ENCODE measurements at regions not wholly inside any gene's neighbourhood (a gene's known extent, or its start where the extent isn't known, plus 50 kb on each side); places are given as distances from the start of the nearest gene placed in this dataset.
"Not testable (repeated sequence)": the region's sequence is repeated elsewhere in the genome, so short reads cannot be mapped to it uniquely, and the experiment has no call there.

DNA sequence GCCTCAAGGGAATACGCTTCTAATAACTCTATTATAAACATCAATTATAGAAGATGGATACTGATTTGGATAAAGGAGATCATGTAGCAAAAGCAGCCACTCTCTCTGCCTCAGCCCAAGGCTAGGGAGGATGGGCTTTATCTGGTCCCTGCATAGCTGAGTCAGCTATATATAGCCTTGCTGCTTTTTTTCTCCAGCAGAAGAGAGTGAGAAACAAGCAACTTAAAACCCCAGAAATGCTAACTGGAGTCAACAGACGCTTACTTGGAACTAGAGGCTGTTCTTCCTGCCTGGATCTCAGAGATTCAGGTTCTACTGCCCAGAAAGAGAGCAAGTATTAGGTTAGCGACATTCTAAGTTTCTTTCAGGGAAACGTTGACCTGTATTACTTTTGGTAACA, 426.7 kb upstream of the KLHL29 start:
- DNase-seq, result no peak

DNA sequence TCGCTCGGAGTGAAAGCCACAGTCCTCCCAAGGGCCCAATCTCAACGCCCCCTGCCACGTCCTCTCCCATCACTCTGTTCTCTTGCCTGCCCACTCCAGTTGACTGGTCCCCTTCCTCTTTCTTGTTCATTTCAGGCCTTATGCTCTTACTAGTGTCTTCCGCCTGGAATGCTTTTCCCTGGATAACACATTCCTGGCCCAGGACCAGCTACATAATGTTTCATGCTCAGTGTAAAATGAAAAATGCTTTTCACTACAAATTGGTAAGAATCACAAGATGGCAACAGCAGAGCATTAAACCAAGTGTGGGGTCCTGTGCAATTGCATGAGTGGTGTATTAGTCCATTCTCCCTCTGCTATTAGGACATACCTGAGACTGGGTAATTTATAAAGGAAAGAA, 417.2 kb upstream of the KLHL29 start:
- no peak for DNase-seq

DNA sequence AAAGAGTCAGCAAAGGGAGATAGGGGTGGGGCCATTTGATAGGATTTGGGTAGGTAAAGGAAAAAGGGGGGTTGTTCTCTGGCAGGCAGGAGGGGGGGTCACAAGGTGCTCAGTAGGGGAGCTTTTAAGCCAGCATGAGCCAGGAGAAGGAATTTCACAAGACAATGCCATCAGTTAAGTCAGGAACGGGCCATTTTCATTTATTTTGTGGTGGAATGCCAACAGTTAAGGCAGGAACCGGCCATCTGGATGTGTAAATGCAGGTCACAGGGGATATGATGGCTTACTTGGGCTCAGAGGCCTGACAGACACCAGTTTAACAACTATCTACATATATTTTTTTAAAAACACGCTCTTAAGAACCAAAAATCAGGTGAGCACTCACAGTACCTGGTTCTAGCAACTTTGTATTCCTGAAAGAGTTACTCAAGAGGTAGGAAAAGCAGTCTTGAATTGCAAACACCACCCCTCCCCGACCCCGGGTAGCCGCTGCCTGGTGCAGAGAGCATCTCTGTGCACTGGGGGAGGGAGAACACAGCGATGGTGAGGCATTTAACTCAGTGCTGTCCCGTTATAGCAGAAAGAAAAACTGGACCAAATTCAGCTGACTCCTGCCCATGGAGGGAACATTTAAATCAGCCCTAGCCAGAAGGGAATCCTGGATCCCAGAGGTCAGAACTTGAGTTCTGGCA, 414.5 kb upstream of the KLHL29 start:
- DNase-seq, result no peak

DNA sequence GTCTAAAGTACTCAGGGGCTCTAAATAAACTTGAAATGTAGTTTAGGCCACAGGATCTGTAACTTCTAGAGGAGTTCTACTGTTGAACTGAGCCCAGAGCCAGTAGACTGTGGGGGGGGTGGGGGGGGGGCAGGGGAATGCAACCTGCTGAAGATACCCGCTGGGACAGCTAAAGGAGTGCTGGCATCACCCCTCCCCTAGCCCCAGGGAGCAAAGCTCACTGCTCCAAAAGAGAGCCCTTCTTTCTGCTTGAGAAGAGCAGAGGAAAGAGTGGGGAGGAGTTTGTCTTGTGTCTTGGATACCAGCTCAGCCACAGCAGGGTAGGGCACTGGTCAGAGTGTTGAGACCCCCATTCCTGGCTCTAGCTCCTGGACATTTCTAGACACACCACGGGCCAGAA, 414.0 kb upstream of the KLHL29 start:
- DNase-seq, result no peak

- no peak for DNase-seq
These were observed 403.2 kb upstream of the KLHL29 start for GRCh38 chr2:22981785-22982184.

GRCh38 chr2:22984152-22984551, 400.8 kb upstream of the KLHL29 start:
- not testable (repeated sequence) for DNase-seq

DNA sequence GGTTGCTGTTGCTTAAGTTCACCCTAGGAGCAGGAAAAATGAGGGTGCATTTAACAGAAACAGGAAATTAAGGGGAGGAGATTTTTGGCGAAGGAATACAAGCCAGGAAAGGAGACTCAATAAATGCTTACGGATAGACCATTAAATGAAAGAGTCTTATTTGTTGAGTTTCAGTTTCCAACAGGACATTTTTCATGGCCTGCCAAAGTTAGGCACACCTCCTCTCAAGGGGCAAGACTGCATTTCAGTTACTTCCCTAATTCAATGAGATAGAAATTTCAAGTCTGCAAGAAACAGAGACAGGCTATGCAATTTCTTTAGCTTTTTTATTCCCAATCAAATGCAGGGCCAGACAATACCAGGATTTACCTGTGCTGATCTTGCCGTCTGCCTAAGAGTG, 394.7 kb upstream of the KLHL29 start:
- no peak for DNase-seq

GRCh38 chr2:22991844-22992243, 393.1 kb upstream of the KLHL29 start:
- DNase-seq, result no peak

DNA sequence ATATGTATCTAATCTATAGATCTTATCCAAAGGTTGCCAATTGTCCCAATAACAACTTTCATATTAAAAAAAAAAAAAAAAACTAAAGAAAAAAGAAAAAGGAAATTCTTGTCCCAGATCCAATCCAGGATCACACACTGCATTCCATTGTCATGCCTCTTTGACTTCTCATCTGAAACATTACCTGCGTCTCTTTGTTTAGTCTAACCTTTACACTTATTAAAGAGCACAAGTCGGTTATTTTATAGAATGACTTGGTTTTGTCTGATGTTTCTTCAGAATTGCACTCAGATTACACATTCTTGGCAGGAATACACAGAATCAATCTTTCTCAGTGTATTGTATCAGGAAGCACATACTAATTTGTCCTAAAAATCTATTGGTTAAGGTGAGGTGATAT, 392.5 kb upstream of the KLHL29 start:
- DNase-seq, result no peak

DNA sequence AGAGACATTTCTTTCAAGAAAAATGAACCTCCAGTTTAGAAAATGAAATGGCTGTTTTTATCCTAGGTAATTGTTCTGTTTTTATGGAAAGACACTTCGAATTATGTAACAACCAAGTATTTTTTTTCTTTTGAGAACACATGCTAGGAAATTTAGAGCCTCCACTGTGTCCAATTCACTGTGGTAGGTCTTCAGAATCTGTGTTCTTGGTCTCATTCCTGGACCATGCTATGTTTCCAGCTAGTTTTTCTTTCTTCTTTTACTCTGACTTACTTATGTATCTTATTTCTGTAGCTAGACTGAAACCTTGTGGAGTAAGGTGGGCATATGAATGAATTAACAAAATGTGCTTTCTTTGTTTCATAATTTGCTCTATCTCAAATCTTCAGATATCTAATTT, 391.7 kb upstream of the KLHL29 start:
- no peak for DNase-seq

GRCh38 chr2:22995576-22995975, 389.4 kb upstream of the KLHL29 start:
- no peak for DNase-seq

DNA sequence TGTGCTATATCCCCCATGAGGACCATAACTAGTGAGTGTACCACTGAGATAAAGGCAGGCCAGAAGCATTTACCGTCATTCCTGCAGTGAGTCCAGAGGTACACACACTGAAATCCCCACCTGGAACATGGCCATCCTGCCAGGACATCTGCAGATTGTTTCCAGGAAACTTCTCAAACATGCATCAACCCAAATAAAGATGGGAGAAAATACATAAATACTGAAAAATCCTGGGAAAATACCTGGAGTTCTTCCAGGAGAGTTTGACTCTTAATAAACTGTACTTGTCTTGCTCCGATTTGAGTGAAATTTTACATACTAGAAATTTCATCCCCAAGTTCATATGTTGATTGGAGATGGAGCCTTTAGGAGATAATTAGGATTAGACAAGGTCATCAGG, 388.1 kb upstream of the KLHL29 start:
- DNase-seq, result no peak

DNA sequence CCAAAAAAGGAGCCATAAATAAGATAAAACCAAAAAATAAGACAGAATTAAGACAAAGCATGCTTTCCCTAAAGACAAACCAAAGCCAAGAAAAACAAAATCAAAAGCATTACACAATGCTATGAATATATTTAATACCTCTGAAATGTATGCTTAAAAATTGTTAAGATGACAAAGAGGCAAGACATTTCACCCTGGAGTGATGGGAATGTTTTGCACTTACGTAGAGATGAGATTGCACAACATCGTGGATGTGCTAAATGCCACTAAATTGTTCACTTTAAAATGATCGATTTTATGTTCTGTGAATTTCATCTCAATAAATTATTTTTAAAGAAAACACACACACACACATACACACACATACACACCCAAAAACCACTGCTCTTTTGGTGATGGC, 386.6 kb upstream of the KLHL29 start:
- no peak for DNase-seq

DNA sequence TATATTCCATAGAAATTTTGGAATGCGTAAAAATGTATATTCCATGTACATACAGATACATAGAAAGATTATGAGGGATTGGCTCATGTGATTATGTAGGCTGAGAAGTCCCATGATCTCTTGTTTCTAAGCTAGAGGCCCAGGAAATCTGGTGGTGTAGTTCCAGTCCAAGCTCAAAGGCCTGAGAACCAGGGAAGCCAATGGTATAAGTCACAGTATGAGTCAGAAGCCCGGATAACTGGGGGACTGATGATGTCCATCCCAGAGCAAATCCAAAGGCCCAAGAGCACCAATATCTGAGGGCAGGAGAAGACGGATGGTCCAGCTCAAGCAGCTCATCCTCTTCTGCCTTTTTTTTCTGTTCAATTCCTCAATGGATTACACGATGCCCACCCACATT, 385.0 kb upstream of the KLHL29 start:
- no peak for DNase-seq

GRCh38 chr2:23002234-23002633, 382.7 kb upstream of the KLHL29 start:
- no peak for DNase-seq

DNA sequence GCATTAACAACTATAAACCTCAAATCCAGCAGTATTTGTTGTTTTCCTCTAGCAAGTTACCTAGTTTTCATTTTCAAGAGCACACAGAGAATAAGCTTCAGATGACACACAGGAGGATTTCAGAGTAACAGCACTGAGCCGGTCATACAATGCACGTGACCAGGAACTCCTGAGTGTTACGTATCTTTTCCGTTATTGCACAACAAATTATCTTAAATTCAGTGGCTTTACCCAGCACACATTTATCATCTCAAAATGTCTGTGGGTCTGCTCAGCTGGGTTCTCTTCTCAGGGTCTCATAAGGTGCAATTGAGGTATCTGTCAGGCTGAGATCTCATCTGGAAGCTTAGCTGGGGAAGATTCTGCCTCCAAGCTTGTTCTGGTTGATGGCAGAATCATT, 379.5 kb upstream of the KLHL29 start:
- DNase-seq, result no peak

DNA sequence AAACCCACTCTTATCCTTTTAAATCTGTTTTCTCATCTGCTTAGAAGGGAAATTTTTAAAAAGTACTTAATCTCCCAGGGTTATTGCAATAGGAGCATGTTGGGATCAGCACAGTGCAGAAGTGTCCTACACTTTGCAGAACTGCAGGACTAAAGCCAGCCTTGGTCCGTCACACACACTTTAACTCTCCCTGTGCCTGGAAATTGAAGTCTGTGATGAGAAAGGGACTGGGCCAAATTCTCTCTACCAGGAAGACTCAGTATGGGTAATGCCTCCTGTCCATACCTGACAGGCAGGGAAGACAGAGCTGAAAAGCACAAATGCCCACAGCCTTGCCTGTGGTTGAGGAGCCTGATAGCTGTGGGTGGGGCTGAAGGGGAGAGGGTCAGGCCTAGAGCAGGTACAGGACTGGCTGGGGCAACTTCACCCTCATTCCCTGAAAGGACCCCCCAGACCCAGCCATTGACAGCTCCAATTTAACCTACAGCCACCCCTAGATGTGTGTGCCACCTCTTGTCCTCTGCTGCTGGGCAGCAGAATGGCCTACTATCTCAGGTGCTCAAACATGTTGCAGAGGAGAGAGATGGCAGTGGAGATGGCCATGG, 377.2 kb upstream of the KLHL29 start:
- DNase-seq, result no peak

- no peak for DNase-seq
These were observed 376.5 kb upstream of the KLHL29 start for GRCh38 chr2:23008440-23008839.

DNA sequence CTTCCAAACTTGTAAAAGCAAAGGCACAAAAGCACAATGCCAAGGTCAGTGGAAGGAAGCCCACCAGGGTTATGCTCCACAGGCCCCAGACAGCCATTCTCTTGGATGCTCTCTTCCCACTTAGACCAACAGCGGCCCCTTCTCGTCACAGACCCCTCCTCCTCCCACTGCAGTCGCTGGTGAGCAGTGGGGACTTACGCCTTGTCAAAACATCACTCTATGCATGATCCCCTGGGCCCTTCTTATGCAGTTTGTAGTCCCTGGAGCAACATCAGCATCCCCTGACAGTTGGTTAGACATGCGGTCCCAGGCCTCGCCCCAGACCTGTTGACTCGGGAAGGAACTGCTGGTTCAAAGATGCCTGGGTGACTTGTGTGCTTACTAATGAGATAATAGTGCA, 376.0 kb upstream of the KLHL29 start:
- no peak for DNase-seq

GRCh38 chr2:23009545-23010149, 375.3 kb upstream of the KLHL29 start:
- no peak for DNase-seq

GRCh38 chr2:23012499-23012898, 372.5 kb upstream of the KLHL29 start:
- DNase-seq, result no peak

GRCh38 chr2:23015651-23016200, 369.3 kb upstream of the KLHL29 start:
- no peak for DNase-seq

DNA sequence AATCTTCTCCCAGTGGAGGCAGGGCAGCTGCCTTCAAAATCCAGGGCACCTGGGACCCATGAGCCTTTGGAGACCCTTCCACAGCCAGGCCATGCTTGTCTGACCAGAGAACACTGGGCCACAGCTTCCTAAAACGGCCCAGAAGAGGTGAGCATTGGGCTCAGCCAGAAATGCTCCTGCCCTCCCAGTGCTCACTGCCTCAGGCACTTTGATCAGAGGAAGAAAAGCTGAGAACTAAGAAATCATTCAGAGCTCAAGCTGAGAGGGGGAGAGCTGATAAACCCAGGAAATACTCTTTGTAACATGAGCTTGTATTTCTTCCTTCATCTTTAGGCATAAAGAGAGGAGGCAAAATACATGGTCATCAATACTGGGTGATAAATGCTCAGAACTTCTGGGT, 365.5 kb upstream of the KLHL29 start:
- no peak for DNase-seq

DNA sequence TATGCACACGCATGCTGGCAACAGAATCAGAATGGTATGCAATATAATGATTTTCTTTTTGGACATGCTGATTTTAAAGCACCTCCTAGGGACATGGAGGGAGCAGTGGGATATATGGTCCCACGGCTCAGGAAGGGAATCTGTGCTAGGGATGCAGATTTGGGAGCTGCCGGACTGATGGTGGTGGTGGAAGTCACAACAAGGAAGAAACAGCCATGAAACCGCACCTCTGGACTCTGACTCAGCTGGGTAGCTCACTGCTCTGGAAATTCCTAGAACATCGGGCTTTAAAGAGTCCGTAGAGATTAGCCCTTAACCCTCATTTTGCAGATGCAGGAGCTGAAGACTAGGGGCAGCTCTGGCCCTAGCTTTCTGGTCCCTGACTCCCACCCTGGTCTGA, 364.3 kb upstream of the KLHL29 start:
- no peak for DNase-seq
